Gastroesophageal sphincter (tissue), 3 donors: ENCODE measurements at regions not wholly inside any gene's neighbourhood (a gene's known extent, or its start where the extent isn't known, plus 50 kb on each side); places are given as distances from the start of the nearest gene placed in this dataset.

ENCODE experiments used
- POLR2AphosphoS5 ChIP-seq: sonication (generic); formaldehyde crosslinking; IDR thresholded peaks from one replicate; pipeline ENCODE4 v1.6.1; 2017; ENCODE audit warnings: antibody characterized with exemption
- TF ChIP-seq, protein P1 (sequence below), 4 experiments: fragments of 200-600 bp in 2 of 4; fragments of 450-650 bp in 2 of 4; sonication (generic) in 1 of 4; IDR thresholded peaks; one replicate each; pipeline ENCODE4 v1.5.1; 2017 to 2019; ENCODE audit warnings: antibody characterized with exemption in 4 of 4, mild to moderate bottlenecking in 2 of 4, moderate library complexity in 2 of 4

DNA sequence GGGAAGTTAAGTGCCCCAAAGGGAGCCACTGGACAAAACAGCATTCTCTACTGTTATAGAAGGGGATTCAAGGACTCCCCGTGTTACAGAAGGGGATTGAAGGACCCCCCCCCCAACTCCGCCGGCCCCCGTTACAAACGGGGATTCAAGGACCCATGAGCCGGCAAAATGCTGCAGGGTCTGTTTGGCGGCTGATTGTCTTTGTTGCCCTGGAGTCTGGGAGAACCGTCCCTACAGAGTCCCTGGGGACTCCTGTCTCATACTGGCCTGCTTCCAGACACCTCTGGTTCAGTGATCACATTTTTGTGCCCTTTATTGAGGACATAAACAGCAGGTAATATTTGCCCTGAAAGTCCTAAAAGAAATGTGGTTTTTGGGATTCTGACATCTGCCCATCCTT, 96.4 kb downstream of the SYF2 start:
- no peak for TF ChIP-seq POLR2AphosphoS5
- TF ChIP-seq, protein P1, sequence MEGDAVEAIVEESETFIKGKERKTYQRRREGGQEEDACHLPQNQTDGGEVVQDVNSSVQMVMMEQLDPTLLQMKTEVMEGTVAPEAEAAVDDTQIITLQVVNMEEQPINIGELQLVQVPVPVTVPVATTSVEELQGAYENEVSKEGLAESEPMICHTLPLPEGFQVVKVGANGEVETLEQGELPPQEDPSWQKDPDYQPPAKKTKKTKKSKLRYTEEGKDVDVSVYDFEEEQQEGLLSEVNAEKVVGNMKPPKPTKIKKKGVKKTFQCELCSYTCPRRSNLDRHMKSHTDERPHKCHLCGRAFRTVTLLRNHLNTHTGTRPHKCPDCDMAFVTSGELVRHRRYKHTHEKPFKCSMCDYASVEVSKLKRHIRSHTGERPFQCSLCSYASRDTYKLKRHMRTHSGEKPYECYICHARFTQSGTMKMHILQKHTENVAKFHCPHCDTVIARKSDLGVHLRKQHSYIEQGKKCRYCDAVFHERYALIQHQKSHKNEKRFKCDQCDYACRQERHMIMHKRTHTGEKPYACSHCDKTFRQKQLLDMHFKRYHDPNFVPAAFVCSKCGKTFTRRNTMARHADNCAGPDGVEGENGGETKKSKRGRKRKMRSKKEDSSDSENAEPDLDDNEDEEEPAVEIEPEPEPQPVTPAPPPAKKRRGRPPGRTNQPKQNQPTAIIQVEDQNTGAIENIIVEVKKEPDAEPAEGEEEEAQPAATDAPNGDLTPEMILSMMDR (IDR thresholded peaks at IDR 0.05), result no peak
